Fibroblast of pulmonary artery (primary cell): ENCODE measurements at regions not wholly inside any gene's neighbourhood (a gene's known extent, or its start where the extent isn't known, plus 50 kb on each side); places are given as distances from the start of the nearest gene placed in this dataset.

Source experiments
- DNase-seq: peaks from one replicate; pipeline ENCODE4 v3.0.0-alpha.2; 2010; ENCODE audit warnings: low read depth
- H3K4me3 ChIP-seq: replicated peaks from 2 replicates; pipeline ENCODE4 v1.5.1; 2011; ENCODE audit warnings: low read depth, mild to moderate bottlenecking, control low read depth, low read length, moderate library complexity
- CTCF ChIP-seq: IDR thresholded peaks from 2 replicates; pipeline ENCODE4 v1.5.1; 2011; ENCODE audit warnings: mild to moderate bottlenecking, control low read depth, low read length, inconsistent platforms; ENCODE audit errors: missing control alignments

- no peak overlapping the region for H3K4me3 ChIP-seq
- peak; percentile 52 for DNase-seq
- TF ChIP-seq CTCF: peak; percentile 70
Observed at GRCh38 chr14:101235335-101236103, 325.8 kb upstream of the DIO3 start.

GRCh38 chr14:101236496-101237251, 324.6 kb upstream of the DIO3 start:
- DNase-seq: no peak
- TF ChIP-seq CTCF: no peak
- no peak overlapping the region for H3K4me3 ChIP-seq

- no peak for DNase-seq
- TF ChIP-seq CTCF: no peak
- H3K4me3 ChIP-seq: no peak overlapping the region
Observed at GRCh38 chr14:101237252-101237616, 324.1 kb upstream of the DIO3 start.

GRCh38 chr14:101239065-101239464, 322.2 kb upstream of the DIO3 start:
- TF ChIP-seq CTCF: no peak
- no peak overlapping the region for H3K4me3 ChIP-seq
- DNase-seq: no peak

- TF ChIP-seq CTCF: no peak
- no peak overlapping the region for H3K4me3 ChIP-seq
- DNase-seq: no peak
Observed at GRCh38 chr14:101241147-101241546, 320.1 kb upstream of the DIO3 start.

GRCh38 chr14:101241807-101242278, 319.5 kb upstream of the DIO3 start:
- H3K4me3 ChIP-seq: no peak overlapping the region
- no peak for TF ChIP-seq CTCF
- DNase-seq: no peak
